C4-2B (cell line): ENCODE measurements at regions not wholly inside any gene's neighbourhood (a gene's known extent, or its start where the extent isn't known, plus 50 kb on each side); places are given as distances from the start of the nearest gene placed in this dataset.

ENCODE experiments used
- CTCF ChIP-seq: fragments of 450-650 bp; conservative IDR thresholded peaks from 2 replicates; pipeline ENCODE4 v1.5.1; 2017; ENCODE audit warnings: mild to moderate bottlenecking
- ZFX ChIP-seq: fragments of 450-650 bp; IDR thresholded peaks from 2 replicates; pipeline ENCODE4 v1.6.1; 2017

- no peak for TF ChIP-seq CTCF
- no peak for TF ChIP-seq ZFX
Measured at GRCh38 chr3:23648996-23649395, 156.8 kb upstream of the UBE2E1 start.
